HL-60 (cell line): ENCODE measurements at regions not wholly inside any gene's neighbourhood (a gene's known extent, or its start where the extent isn't known, plus 50 kb on each side); places are given as distances from the start of the nearest gene placed in this dataset.
"Not testable (repeated sequence)": the region's sequence is repeated elsewhere in the genome, so short reads cannot be mapped to it uniquely, and the experiment has no call there.

Source experiments
- DNase-seq, 2 experiments: peaks; one replicate each; pipeline ENCODE4 v3.0.0-alpha.2; 2010 to 2020; ENCODE audit warnings: low read depth in 1 of 2, low spot score in 1 of 2
- H3K27ac ChIP-seq: fragments of 250-450 bp; sonication (Bioruptor Pico); replicated peaks from 2 replicates; pipeline ENCODE4 v1.5.1; 2020; ENCODE audit warnings: mild to moderate bottlenecking, moderate library complexity
- H3K27me3 ChIP-seq: fragments of 250-450 bp; sonication (Bioruptor Pico); 2 replicates; pipeline ENCODE4 v1.5.1; 2021; ENCODE audit warnings: mild to moderate bottlenecking, moderate library complexity; ENCODE audit not compliant: insufficient read depth, poor library complexity, severe bottlenecking
- H3K4me3 ChIP-seq: replicated peaks from 2 replicates; pipeline ENCODE4 v1.5.1; 2011; ENCODE audit warnings: mild to moderate bottlenecking, control low read depth, low read length; ENCODE audit not compliant: insufficient read depth
- GABPA ChIP-seq: IDR thresholded peaks from 2 replicates; pipeline ENCODE4 v1.6.1; 2012; ENCODE audit warnings: low read depth
- POLR2AphosphoS5 ChIP-seq: IDR thresholded peaks from 2 replicates; pipeline ENCODE4 v1.6.1; 2012; ENCODE audit warnings: low read depth
- SPI1 ChIP-seq: IDR thresholded peaks from 2 replicates; pipeline ENCODE4 v1.6.1; 2012; ENCODE audit warnings: low read depth, mild to moderate bottlenecking, borderline replicate concordance
- TF ChIP-seq, protein P1 (sequence below): IDR thresholded peaks from one replicate; pipeline ENCODE4 v1.5.1; 2011; ENCODE audit warnings: low read length, control low read depth, inconsistent platforms; ENCODE audit not compliant: insufficient read depth
- TF ChIP-seq, protein P2 (sequence below): IDR thresholded peaks from 2 replicates; pipeline ENCODE4 v1.6.1; 2012; ENCODE audit warnings: low read depth; ENCODE audit not compliant: insufficient replicate concordance

DNA sequence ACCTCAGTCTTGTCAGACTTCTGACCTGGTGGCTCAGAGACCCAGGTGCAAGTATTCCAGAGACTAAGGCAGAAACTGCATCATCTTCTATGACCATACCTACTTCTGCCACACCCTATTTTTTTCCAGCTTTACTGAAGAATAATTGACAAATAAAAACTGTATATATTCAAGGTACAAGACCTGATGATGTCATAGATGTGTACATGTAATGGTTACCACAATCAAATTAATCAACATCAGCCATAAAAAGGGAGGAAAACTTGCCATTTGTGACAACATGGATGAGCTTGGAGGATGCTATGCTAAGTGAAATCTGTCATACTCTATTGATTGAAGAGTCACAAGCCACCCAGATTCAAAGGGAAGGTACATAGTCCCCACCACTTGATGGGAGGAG lies 815.6 kb downstream of the SORCS1 start:
- Histone ChIP-seq H3K27me3 (no peaks in the 10 kb centered on the region), H3K4me3 (no peak overlapping the region), H3K27ac (no peak overlapping the region)
- TF ChIP-seq SPI1 (no peak), POLR2AphosphoS5 (no peak), GABPA (no peak)
- TF ChIP-seq, protein P1, sequence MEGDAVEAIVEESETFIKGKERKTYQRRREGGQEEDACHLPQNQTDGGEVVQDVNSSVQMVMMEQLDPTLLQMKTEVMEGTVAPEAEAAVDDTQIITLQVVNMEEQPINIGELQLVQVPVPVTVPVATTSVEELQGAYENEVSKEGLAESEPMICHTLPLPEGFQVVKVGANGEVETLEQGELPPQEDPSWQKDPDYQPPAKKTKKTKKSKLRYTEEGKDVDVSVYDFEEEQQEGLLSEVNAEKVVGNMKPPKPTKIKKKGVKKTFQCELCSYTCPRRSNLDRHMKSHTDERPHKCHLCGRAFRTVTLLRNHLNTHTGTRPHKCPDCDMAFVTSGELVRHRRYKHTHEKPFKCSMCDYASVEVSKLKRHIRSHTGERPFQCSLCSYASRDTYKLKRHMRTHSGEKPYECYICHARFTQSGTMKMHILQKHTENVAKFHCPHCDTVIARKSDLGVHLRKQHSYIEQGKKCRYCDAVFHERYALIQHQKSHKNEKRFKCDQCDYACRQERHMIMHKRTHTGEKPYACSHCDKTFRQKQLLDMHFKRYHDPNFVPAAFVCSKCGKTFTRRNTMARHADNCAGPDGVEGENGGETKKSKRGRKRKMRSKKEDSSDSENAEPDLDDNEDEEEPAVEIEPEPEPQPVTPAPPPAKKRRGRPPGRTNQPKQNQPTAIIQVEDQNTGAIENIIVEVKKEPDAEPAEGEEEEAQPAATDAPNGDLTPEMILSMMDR = no peak
- TF ChIP-seq, protein P2, sequence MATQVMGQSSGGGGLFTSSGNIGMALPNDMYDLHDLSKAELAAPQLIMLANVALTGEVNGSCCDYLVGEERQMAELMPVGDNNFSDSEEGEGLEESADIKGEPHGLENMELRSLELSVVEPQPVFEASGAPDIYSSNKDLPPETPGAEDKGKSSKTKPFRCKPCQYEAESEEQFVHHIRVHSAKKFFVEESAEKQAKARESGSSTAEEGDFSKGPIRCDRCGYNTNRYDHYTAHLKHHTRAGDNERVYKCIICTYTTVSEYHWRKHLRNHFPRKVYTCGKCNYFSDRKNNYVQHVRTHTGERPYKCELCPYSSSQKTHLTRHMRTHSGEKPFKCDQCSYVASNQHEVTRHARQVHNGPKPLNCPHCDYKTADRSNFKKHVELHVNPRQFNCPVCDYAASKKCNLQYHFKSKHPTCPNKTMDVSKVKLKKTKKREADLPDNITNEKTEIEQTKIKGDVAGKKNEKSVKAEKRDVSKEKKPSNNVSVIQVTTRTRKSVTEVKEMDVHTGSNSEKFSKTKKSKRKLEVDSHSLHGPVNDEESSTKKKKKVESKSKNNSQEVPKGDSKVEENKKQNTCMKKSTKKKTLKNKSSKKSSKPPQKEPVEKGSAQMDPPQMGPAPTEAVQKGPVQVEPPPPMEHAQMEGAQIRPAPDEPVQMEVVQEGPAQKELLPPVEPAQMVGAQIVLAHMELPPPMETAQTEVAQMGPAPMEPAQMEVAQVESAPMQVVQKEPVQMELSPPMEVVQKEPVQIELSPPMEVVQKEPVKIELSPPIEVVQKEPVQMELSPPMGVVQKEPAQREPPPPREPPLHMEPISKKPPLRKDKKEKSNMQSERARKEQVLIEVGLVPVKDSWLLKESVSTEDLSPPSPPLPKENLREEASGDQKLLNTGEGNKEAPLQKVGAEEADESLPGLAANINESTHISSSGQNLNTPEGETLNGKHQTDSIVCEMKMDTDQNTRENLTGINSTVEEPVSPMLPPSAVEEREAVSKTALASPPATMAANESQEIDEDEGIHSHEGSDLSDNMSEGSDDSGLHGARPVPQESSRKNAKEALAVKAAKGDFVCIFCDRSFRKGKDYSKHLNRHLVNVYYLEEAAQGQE = no peak
- DNase-seq = no peak

DNA sequence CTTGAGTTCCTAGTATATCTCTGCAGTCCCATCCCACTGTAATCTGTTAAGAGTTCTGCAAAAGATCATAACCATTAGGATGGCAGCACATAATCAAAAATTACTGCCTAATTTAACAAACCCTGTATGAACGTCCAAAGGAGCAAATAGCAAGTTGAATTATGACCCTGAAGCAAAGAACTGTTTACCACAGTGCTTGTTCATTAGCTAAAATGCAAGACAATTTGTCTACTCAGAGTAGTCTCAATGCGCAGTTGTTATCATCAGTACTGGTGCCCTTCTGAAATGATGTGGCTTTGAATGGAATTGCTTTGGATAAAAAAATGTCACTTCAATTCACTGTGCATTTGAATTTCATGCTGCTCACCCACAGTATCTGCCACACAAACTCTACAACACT lies 817.0 kb downstream of the SORCS1 start:
- H3K4me3 ChIP-seq = no peak overlapping the region
- TF ChIP-seq SPI1 (no peak), POLR2AphosphoS5 (no peak), GABPA (no peak)
- TF ChIP-seq, protein P2 = no peak
- TF ChIP-seq, protein P1 = no peak
- no peak for DNase-seq
- no peaks in the 10 kb centered on the region for H3K27me3 ChIP-seq
- H3K27ac ChIP-seq = no peak overlapping the region

DNA sequence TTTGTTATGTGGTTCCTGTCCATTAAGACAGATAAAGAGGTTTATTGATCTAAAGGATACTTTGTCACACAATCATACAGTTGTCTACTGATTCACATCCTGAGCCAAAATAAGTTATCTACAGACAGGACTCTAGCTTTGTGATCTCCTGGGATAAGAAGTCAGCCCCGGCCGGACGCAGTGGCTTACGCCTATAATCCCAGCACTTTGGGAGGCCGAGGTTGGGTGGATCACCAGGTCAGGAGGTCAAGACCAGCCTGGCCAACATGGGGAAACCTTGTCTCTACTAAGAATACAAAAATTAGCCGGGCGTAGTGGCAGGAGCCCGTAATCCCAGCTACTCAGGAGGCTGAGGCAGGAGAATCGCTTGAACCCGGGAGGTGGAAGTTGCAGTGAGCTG lies 821.0 kb downstream of the SORCS1 start:
- DNase-seq, H3K27me3 ChIP-seq, H3K27ac ChIP-seq, H3K4me3 ChIP-seq: not testable (repeated sequence)

DNA sequence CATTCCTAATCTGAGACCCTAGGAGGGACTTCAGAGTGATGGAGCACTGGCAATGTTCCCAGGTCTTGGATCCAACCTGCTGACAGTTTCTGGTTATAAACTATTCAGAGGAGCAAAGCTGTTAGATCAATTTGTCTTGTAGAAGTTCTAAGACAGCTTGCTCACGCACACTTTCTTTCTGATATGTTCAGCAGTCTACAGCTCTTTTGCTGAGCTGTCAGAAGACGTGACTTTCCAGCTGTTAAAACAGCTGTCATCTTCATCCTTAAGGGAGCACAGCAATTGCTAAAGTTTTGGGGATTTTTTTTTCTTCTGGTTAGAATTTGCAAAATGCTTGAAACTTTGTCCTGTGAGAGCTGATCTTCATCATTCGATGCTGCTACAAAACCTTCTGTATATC lies 823.1 kb downstream of the SORCS1 start:
- no peak overlapping the region for H3K4me3 ChIP-seq
- TF ChIP-seq, protein P2 = no peak
- TF ChIP-seq, protein P1 = no peak
- TF ChIP-seq SPI1 = no peak
- no peak for TF ChIP-seq GABPA
- no peak for TF ChIP-seq POLR2AphosphoS5
- H3K27ac ChIP-seq = no peak overlapping the region
- H3K27me3 ChIP-seq = no peaks in the 10 kb centered on the region
- DNase-seq = no peak
